Stimulated activated CD4-positive, alpha-beta T cell treated with anti-CD3 and anti-CD28 coated beads, TNF-alpha, amount 100 ng/mL, for 4 hours (primary cell): ENCODE measurements at regions not wholly inside any gene's neighbourhood (a gene's known extent, or its start where the extent isn't known, plus 50 kb on each side); places are given as distances from the start of the nearest gene placed in this dataset.
A peak's percentile ranks its signal among the peaks of the same experiment; 100 is the strongest.

Experiments used
- DNase-seq, 3 experiments: peaks; one replicate each; pipeline ENCODE4 v3.0.0-alpha.2; 2020; ENCODE audit warnings: low read depth in 3 of 3

GRCh38 chr2:234438305-234438977 is 58.4 kb downstream of the ARL4C start:
- no peak for DNase-seq

DNA sequence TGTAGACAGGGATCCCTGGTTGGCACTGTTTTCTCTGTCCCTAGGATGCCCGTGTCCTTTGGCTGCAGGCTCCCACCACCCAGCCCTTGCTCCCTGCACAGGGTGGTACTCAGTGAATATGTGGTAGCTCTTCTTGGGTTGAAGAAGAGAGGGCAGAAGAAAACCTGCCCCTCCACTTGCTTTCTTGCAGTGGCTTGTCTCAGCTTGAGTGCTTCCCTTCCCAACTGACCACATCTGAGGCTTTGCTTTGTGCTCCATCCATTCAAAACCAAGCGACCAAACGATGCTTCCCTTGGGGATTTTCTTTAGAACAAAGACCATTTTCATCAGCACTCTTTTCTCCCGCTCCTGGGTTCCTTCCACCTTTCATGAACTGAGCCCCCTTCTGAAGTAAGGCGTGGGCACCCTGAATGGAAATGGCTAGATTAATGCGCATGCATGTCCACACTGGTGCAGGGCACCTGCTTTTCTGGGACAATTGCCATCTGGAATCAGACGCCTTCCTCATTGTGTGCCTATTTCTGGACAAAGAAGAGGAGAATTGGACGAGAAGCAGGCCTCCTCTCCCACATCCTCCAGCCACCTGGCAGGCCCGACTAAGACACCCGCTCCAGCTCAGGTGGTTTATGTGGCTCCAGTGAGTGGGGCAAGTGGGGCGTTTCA is 59.1 kb downstream of the ARL4C start:
- DNase-seq, result no peak

- no peak for DNase-seq
These were observed 60.4 kb downstream of the ARL4C start for GRCh38 chr2:234436482-234436837.

DNA sequence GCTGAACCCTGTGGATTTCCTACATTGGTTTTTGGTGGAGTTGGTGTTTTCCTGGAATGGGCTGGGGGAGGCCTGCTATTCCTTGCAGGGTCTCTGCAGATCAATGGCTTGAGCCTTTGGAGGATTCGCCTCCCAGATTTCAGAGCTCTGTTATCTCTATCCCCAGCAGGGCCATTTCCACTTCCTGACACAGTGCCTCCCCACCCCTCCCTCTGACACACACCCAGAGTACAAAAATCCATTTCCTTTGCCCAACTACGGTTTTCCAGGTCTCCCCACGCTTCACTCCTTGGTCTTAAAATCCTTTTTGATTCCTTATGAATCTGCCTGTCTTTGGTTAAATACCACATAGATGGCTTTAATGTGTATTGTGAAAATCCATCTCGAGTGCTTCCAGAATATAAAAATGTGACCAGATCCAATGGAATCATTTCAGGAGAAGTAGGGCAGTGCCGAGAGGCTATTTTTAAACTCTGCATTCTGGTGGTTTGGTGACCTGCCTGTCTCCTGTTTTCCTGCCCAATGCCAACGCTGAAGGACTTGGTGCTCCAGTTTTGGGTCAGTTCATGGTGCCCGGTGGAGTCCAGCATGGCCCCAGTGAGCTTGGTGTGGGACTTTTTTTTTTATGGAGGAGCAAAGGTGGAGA is 60.9 kb downstream of the ARL4C start:
- DNase-seq, result no peak

DNA sequence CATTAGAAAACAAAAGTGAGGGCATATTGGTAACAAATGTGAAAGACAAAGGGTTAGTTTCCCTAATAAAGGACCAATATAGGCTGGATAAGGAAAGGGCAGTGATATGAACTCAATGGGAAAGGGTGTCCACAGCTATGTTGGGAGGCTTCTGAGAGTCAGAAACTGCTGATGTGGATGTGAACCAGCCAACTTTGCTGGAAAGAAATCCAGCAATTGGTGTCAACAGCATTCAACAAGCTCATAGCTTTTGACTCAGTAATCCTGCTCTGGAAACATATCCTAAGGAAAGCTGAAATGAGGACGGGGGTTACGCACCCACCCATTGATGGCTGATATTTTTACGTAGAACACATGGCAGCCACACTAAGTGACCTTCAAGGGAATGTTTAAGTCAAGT is 63.7 kb downstream of the ARL4C start:
- DNase-seq, result no peak

GRCh38 chr2:234430871-234431270 is 66.0 kb downstream of the ARL4C start:
- no peak for DNase-seq

DNA sequence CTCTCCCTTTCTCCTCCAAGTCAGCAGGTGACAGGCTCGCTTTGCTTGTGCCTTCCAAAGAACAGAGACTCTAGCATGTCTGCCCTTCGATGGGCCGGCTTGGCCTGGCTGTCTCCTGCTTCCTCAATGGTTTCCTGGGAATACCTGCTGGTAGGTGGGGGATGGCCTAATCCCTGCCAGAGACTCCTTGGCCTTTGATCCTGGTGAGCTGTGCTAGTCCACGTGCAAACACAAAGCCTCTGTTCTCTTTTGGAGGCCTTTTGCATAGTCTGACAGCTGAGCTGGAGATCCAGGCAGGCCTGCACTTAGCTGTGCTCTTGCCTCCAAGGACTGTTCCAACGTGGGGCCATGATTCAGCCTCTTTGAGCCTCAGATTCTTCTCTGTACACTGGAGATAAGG is 67.6 kb downstream of the ARL4C start:
- DNase-seq, result no peak

DNA sequence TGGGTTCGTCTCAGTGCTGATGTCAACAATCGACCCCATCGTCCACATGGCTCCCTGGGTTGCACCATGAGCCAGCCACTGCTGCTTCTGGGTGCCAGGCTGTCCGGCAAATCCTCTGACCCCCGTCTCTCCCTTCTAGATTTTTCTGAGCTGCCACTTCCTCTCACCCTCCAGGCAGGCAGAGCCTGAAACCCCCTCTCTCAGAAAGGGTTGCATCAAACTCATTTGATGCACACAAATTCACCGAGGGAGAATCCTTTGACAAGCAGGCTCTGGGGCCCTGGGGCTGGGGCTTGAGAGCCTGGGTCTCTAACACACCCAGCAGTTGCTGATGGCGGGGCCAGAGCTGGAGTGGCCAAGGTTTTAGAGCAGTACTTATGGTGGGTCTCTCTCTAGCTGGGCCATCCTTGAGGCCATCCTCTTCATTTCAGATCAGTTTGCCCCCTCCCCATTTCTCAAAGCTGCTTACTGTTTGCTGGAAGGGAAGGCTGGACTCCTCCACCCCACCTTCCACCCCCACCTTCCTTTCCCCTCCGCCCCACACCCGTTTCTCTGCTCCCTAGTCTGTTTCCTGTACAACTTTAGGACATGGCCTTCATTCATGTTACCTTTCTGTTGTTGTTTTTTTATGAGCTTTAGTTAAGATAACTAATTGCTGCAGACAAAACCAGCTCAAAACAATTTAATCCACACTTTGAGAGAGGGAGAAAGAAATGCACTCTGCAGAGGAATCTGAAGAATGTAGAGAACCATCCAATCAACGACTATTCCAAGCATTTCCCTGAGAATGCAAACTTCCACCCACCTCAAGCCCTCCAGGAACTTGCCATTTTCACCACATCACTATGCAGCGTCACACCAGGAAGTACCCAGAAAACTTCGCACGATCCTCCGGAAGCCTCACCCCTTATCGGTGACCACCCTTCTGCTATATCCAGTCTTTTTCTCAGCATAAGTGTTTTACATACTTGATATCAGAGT is 69.5 kb downstream of the ARL4C start:
- DNase-seq, result no peak

DNA sequence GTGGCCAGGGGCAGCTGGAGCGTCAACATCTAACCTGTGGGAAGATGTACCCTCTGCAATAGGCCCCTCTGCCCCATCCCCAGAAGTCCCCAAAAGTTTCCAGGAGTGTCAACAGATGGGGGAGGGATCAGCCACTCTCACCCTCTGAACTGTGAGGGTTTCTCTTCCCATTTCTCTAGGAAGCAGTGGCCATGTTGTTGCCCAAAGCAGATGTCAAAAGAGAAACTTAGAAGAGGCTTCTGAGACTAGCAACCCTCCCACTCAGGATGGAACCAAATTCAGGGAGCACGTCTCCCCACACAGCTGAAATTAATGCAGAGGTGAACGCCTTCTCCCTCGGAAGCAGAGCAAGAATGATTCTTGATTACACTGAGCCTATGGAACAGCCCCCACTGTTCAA is 70.3 kb downstream of the ARL4C start:
- no peak for DNase-seq

DNA sequence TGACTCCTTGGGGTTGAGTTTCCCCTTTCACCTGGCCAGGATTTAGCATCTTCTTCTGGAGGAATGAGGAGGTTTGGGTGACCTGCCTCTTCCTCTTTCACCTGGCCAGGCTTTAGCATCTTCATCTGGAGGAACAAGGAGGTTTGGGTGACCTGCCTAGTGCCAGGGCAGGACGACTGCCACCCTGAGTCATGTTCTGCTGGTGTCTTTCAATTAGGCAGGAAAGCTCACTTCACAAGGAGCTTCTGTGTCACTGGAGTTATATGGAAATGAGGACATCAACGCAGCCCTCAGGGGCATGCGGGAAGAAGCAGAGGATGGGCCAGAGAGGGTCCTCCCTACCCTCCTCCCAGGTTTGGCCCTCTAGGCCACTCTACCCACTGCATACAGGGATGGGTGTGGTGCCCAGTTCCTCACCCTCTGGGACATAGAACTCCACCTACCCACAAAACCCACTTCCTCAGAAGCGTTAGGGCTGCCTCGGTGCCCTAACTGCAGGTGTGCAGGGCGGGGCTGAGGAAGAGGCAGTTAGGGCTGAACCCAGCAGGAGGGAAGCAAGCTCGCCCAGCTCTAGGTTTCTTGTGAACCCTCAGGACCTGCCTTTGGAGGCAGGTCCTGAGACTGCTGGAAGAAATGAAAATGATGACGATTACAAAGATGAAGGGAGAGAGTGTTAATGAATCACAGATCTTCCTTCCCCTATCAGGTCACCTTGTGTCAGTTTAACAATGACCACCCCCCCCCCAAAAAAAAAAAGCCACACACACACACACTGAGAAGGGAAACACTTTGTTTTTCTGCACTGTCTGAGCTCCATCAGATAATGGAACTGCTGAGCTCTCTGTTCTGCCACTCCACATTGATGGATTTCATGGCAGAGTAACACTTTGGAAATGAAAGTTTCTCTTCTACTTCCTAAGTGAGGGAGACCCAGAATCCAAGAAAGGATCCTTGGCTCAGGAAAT is 71.0 kb downstream of the ARL4C start:
- DNase-seq, result peak in 2 of 3 experiments; percentile 42 to 50

DNA sequence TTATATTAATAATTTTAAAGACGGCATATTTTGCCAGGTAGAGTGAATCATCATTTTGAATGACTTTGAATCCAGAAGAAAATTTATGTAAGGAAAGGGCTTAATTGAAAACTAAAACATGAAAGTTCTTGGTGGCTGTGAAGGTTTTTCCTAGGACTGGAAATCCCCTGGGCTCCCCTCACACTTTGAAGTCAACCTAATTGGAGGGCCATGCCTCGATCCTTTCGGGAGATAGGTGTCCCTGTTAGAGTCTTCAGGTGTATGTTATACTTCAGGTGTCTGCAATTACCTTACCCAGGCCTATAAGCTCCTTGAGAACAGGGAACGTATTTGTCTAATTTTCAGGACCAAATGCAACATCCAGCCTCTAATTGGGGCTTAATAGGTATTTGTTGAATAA is 73.0 kb downstream of the ARL4C start:
- no peak for DNase-seq

- peak in 2 of 3 experiments; percentile 40 to 52 for DNase-seq
These were observed 73.9 kb downstream of the ARL4C start for GRCh38 chr2:234422981-234423431.

- no peak for DNase-seq
These were observed 74.6 kb downstream of the ARL4C start for GRCh38 chr2:234422273-234422732.

- DNase-seq, result no peak
These were observed 76.5 kb downstream of the ARL4C start for GRCh38 chr2:234420408-234420807.

DNA sequence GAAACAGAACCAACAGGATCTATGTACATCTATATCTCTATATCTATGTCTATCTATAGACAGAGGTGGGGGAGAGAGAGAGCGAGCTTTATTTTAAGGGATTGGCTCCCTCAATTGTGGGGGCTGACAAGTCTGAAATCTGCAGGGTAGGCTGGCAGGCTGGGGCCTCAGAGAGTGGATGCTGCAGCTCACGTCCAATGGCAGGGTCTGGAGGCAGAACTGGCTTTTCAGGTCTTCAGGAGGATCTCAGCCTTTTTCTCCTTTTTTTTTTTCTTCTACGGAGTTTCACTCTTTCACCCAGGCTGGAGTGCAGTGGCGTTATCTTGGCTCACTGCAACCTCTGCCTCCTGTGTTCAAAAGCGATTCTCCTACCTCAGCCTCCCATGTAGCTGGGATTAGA is 77.2 kb downstream of the ARL4C start:
- DNase-seq, result no peak

DNA sequence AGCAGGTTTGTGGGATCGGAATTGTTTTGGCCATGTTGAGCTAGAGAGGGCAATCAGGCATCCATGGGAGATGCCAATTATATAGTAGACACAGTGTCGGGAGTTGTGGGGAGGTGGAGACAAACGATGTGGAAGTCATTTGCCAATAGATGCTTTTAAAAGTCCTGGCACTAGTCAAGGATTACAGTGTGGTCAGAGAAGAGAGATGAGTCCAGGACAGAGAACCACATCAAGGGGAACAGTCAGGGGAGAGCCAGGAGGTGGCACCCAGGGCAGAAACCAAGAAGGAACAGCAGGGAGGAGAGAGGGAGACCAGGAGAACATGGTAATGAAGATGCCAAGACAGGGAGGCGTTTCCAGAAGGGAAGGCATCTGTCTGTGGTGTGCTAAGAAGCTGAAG is 81.2 kb downstream of the ARL4C start:
- no peak for DNase-seq

- no peak for DNase-seq
These were observed 82.3 kb downstream of the ARL4C start for GRCh38 chr2:234414596-234414995.

GRCh38 chr2:234412726-234413125 is 84.2 kb downstream of the ARL4C start:
- DNase-seq, result no peak

DNA sequence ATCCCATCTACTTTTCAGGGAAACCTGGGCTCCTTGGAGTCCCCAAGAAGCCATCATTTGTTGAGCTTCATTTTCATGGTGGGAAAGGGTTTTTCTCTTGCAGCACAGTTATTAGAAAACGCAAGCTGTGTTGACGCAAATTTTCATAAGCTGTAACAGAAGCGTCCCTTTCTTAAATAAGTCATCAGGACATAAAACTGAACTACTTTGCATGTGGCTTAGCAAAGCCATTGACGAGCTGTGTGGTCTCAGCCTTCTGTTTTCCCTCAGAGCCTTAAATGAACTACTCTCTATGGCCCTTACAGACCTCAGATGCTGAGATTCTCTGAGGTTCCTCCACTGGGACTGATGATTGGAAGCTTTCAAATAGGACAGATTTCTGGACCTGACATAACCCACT is 85.1 kb downstream of the ARL4C start:
- no peak for DNase-seq

DNA sequence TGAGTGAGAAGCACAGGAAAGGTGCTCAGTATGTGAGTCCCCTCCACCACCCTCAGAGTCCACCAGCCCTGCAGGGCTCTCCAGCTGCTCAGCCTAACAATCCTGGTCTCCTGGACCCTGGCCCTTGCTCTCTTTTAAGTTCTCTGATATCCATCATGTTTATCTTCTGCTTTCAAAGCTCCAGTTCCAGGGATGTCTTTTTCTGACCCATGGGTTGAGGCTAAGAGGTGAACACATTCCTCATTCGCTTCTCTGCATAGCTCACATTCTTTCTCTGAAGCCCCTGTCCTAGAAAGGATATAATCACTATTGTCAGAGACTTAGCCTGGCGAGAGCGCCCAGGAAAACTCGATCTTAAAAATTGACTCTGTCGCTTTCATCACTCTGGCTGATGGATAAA is 86.4 kb downstream of the ARL4C start:
- DNase-seq, result no peak

- DNase-seq, result no peak
These were observed 87.3 kb downstream of the ARL4C start for GRCh38 chr2:234409590-234409989.
